Superior temporal gyrus (tissue), 1 donor: ENCODE measurements at regions not wholly inside any gene's neighbourhood (a gene's known extent, or its start where the extent isn't known, plus 50 kb on each side); places are given as distances from the start of the nearest gene placed in this dataset.

Source experiments
- DNase-seq: peaks from one replicate; pipeline ENCODE4 v3.0.0-alpha.2; 2016; ENCODE audit errors: extremely low spot score

DNA sequence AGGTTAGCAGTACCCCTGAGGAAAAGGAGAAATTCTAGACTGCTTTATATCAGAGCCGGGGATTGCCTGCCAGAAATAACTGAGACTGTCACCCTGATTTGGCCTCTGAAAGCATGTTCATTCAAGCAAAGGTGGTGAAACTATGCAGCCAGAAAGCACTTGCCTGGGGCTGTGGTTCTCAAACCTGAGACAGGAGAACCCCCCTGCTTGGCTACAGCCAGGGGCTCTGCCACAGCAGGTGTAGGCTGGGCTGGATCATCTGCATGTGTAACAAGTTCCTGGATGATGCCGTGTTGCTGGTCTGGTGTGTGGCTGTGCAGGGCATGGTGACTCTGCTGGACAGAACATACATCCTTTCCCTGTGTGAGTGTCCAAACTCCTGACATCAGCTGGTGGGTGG lies 157.8 kb downstream of the NXNL2 start:
- DNase-seq = no peak

DNA sequence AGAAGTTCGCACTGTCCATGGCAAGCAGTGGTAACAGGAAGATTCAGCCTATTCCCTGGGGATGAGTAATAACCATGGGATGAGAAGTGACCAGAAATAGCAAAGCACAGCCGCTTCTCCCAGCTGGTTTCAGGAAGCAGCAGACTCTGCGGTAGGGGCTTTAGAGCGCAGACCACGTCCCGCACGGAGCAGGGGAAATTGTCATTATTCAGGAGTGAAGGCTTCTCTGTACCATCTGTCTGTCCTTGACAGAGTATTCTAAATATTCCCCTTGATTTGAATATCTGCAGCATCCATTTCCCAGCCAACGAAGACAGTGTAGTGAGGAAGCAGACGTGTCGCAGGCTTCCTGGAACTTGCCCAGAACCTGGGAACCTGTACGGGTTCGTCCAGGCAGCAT lies 159.6 kb downstream of the NXNL2 start:
- DNase-seq = peak; percentile 72

GRCh38 chr9:88696501-88696900 lies 161.5 kb downstream of the NXNL2 start:
- DNase-seq = no peak

DNA sequence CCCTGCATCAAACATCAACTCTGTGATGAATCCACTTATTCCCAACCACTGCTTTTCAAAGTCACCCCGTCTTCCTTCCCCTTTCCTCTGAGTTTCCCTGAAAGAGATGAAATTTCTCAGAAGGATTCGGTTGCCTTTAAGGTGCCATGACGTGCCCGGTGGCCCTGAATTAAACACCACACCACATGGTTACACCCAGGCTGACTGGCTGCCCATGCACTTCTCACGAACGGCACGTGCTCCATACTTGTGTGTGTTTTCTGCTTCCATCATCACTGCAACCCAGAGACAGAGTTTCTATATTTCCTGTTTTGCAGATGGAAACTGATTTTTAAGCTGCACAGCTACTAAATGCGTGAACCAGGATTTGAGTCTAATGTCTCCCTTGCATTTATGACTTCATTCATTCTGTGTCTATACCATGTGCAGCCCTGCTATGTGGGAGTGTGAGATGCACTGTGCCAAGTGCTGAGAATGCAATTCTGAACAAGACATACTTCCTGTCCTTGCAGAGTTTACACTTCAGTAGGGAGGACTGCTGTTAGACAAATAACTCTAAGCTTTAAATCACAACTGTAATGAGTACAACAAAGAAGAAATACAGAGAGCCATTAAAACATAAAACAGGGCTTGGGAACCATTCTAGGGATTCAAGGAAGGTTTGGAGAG lies 162.9 kb downstream of the NXNL2 start:
- peak; percentile 64 for DNase-seq

DNA sequence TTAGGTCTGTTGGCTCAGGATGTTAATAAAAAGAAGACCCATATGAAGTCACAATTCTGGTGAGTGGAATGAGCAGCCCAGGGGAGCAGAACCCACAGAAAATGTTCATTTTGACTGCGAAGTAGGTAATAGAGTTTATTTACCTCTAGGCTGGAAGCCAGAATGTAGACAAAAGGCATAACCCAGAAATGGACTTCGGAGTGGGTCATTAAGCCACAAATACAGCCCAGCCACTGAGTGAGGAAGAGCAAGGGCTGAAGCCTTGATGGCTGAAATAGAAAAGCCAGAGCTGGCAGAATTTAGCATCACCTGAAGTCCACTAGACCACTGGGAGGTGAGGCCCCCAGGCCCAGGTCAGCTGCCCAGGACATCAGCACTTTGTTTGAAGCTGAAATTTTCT lies 168.0 kb downstream of the NXNL2 start:
- DNase-seq = no peak

DNA sequence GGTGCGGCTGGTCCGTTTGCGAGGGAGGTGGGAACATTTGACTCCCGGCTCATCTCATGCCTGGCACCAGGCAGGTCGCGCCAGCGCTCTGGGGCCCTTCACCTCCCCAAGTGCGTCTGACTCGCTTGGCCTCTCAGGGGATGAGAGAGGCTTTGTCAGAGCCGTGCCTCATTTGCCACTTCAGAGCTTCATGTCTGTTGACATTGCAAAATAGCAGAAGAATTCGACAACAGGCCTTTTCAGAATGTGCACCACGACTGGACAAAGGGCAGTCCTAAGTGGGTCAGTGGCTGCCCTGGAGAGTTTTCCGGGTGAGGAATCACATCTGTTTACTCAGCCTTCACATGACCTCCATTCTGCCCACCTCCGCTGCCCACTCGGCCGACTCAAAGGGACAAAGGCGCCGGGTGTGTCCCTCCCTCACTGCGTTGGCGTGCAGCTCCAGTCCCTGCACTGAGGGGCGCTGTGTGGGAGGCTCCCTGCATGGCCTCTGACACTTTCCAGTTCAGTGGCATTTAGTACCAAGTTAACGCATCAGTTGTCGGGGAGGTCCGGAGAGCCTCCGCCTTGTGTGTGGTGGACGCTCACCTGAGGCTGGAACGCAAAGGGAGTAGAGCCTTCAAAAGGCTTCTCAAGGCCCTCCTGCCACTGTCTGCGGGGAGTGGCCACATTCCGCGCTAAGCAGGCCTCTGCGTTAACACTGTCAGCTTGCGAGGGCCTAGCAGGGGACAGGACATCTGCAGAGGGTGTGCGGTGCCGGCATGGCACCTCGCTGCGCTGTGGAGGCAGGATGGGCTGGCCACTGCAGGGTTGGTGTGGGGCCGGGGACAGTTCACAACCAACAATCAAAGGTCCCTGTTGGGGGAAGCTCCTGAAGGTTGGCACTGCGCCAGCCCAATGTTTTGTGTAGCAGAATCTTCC lies 171.5 kb downstream of the NXNL2 start:
- DNase-seq = no peak

DNA sequence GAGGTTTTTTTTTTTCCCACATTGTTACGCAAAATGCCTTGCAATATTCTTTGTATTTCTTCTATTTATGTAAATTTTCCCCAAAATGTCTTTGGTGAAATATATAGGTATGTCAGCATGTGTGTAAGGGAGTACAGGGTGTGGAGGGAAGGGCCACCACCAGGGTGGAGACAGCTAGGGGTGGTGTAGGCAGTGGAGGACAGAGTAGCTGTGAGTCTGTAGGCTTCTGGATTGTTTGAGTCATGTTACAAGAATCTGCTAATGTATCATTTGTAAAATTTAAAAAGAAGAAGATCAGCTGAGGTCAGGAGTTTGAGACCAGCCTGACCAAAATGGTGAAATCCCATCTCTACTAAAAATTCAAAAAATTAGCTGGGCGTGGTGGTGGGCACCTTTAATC lies 175.5 kb downstream of the NXNL2 start:
- no peak for DNase-seq

DNA sequence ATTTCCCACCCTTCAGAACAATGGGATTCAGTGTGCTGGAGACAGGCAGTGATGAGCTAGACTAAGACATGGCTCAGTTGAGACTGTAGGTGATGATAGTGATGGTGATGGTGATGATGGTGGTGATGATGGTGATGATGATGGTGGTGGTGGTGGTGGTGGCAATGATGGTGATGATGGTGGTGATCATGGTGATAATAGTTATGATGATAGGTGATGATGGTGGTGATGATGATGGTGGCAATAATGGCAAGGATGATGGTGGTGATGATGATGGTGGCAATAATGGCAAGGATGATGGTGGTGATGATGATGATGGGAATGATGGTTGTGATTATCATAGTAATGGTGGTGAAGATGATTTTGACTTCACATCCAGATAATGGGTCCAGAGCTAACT lies 176.7 kb downstream of the NXNL2 start:
- no peak for DNase-seq

DNA sequence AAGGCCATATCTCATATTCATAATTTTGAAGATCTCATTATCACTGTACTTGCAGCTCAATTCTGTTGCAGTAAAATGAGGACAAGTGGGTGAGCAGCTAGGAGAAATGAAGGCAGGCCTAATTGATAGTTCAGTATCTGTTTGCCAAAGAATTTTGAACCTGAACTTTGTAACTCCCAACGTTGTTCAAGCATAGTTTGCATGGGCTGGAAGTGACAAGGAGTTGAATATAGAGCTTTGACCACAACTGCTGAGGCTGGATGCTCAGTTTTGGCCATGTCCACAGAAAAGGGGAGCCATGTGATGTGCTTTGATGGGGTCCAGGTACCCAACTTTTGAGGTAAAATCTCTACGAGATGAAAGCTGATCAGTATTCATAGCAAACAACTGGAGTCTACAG lies 177.5 kb downstream of the NXNL2 start:
- no peak for DNase-seq

DNA sequence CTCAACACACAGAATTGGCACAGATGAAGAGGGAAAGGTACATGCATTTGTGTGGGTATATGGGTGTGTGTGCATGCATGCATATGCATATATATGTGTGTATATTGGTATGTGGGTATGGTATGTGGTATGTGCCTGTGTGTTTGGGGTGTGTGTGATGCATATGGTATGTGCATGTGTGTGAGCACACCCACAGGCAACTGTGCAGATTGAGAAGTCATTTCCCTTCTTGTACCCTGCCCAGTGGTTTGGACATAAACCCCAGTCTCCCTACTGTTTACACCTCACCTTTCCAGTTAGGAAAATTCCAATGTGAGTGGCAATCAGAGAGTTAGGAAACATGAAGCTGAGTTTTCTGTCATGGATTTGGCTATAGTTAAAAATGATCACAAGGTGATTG lies 178.0 kb downstream of the NXNL2 start:
- DNase-seq = no peak

GRCh38 chr9:88716596-88717290 lies 181.8 kb downstream of the NXNL2 start:
- no peak for DNase-seq

DNA sequence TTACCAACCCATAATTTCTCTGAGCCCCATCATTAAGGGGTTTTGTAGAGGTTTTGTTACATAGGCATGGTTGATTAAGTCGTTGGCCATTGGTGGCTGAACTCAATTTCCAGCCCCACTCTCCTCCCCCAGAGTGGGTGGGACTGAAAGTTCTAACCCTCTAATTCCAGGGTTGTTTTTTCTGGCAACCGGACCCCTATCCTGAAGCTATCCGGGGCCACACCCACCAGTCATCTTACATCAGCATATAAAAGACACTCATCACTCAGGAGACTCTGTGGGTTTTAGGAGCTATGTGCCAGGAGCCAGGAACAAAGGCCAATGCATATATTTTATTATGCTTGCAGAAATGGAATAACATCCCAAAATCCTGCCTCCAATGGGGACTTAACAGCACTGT lies 186.0 kb downstream of the NXNL2 start:
- no peak for DNase-seq

- DNase-seq = no peak
These were observed 186.7 kb downstream of the NXNL2 start for GRCh38 chr9:88721495-88722279.

GRCh38 chr9:88722753-88723152 lies 187.8 kb downstream of the NXNL2 start:
- DNase-seq = no peak

DNA sequence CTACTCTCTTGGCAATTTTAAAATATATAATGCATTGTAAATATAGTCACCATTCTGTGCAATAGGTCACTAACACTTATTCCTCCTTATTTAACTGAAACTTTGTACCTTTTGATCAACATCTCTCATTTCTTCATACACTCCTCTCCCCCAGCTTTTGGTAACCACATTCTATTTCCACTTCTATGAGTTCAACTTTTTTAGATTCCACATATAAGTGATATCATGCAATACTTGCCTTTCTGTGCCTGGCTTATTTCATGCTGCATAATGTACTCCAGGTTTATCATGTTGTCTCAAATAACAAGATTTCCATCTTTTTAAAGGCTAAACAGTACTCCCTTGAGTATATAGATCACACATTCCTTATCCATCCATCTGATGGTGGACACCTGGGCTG lies 188.8 kb downstream of the NXNL2 start:
- no peak for DNase-seq

- DNase-seq = no peak
These were observed 189.4 kb downstream of the NXNL2 start for GRCh38 chr9:88724331-88724730.

GRCh38 chr9:88725300-88726019 lies 190.5 kb downstream of the NXNL2 start:
- DNase-seq = no peak

- DNase-seq = no peak
These were observed 191.8 kb downstream of the NXNL2 start for GRCh38 chr9:88726803-88727202.

DNA sequence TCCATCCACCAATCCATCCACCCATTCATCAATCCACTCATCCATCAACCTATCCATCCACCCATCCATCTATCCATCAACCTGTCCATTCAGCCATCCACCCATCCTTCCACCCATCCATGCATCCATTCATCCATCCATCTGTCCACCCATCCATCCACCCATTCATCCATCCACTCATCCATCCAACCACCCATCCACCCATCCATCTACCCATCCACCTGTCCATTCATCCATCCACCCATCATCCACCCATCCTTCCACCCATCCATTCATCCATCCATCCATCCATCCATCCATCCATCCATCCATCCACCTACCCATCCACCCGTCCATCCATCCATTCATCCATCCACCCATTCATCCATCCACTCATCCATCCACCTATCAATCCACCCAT lies 195.8 kb downstream of the NXNL2 start:
- no peak for DNase-seq

GRCh38 chr9:88732128-88732527 lies 197.2 kb downstream of the NXNL2 start:
- no peak for DNase-seq
